Liver (tissue), 7 donors: ENCODE measurements at regions not wholly inside any gene's neighbourhood (a gene's known extent, or its start where the extent isn't known, plus 50 kb on each side); places are given as distances from the start of the nearest gene placed in this dataset.

Experiments used
- DNase-seq: peaks from one replicate; pipeline ENCODE4 v3.0.0-alpha.2; 2017; ENCODE audit warnings: low spot score
- H3K27ac ChIP-seq, 2 donors: one replicate each; pipeline ENCODE4 v1.7.0; 2013; ENCODE audit warnings: inconsistent platforms in 2 of 2, low read length in 2 of 2, control low read depth in 1 of 2, low read depth in 1 of 2, mild to moderate bottlenecking in 1 of 2
- H3K27me3 ChIP-seq, 4 donors: one replicate each; pipeline versions ENCODE4 v1.6.1 to v1.7.0; 2013; ENCODE audit warnings: low read length in 3 of 4, inconsistent platforms in 1 of 4, mild to moderate bottlenecking in 1 of 4, moderate library complexity in 1 of 4; ENCODE audit not compliant: control insufficient read depth in 4 of 4, insufficient read depth in 4 of 4
- H3K36me3 ChIP-seq, 4 donors: one replicate each; pipeline versions ENCODE4 v1.6.1 to v1.7.0; 2013; ENCODE audit warnings: low read length in 3 of 4, mild to moderate bottlenecking in 3 of 4, low read depth in 1 of 4, moderate library complexity in 1 of 4; ENCODE audit not compliant: control insufficient read depth in 4 of 4, insufficient read depth in 3 of 4
- H3K4me1 ChIP-seq, 4 donors: one replicate each; pipeline versions ENCODE4 v1.6.1 to v1.7.0; 2013; ENCODE audit warnings: low read length in 3 of 4, mild to moderate bottlenecking in 3 of 4, moderate library complexity in 1 of 4; ENCODE audit not compliant: control insufficient read depth in 4 of 4, insufficient read depth in 4 of 4
- H3K4me3 ChIP-seq, 3 donors: one replicate each; pipeline versions ENCODE4 v1.6.1 to v1.7.0; 2013; ENCODE audit warnings: low read length in 3 of 3, control low read depth in 1 of 3, low read depth in 1 of 3, mild to moderate bottlenecking in 1 of 3
- H3K9ac ChIP-seq, 2 donors: one replicate each; pipeline ENCODE4 v1.7.0; 2013; ENCODE audit warnings: low read length in 2 of 2, mild to moderate bottlenecking in 2 of 2, moderate library complexity in 2 of 2, control low read depth in 1 of 2, low read depth in 1 of 2
- H3K9me3 ChIP-seq, 4 donors: one replicate each; pipeline versions ENCODE4 v1.6.1 to v1.7.0; 2013; ENCODE audit warnings: low read length in 3 of 4; ENCODE audit not compliant: control insufficient read depth in 4 of 4
- ATF3 ChIP-seq: IDR thresholded peaks from 2 replicates; pipeline ENCODE4 v1.6.1; 2016; ENCODE audit warnings: antibody characterized with exemption
- EGR1 ChIP-seq, 2 donors: IDR thresholded peaks; 2 replicates each; pipeline ENCODE4 v1.6.1; 2016 to 2018; ENCODE audit warnings: antibody characterized with exemption in 2 of 2, low read depth in 2 of 2
- FOXA1 ChIP-seq: IDR thresholded peaks from 2 replicates; pipeline ENCODE4 v1.6.1; 2016; ENCODE audit warnings: antibody characterized with exemption
- FOXA2 ChIP-seq: IDR thresholded peaks from 2 replicates; pipeline ENCODE4 v1.6.1; 2016; ENCODE audit warnings: antibody characterized with exemption
- GABPA ChIP-seq, 2 donors: IDR thresholded peaks in 1 of 2; conservative IDR thresholded peaks in 1 of 2; 2 replicates each; pipeline ENCODE4 v1.6.1; 2016; ENCODE audit warnings: antibody characterized with exemption in 2 of 2, mild to moderate bottlenecking in 1 of 2, moderate library complexity in 1 of 2
- HNF4A ChIP-seq, 2 donors: conservative IDR thresholded peaks; 2 replicates each; pipeline ENCODE4 v1.6.1; 2016; ENCODE audit warnings: antibody characterized with exemption in 2 of 2, mild to moderate bottlenecking in 2 of 2
- HNF4G ChIP-seq: IDR thresholded peaks from 2 replicates; pipeline ENCODE4 v1.6.1; 2016; ENCODE audit warnings: antibody characterized with exemption
- JUND ChIP-seq, 2 donors: IDR thresholded peaks; 2 replicates each; pipeline ENCODE4 v1.6.1; 2016; ENCODE audit warnings: antibody characterized with exemption in 2 of 2
- MAX ChIP-seq: IDR thresholded peaks from 2 replicates; pipeline ENCODE4 v1.6.1; 2016; ENCODE audit warnings: antibody characterized with exemption
- NR2F2 ChIP-seq: IDR thresholded peaks from 2 replicates; pipeline ENCODE4 v1.6.1; 2016; ENCODE audit warnings: antibody characterized with exemption
- RAD21 ChIP-seq, 2 donors: IDR thresholded peaks; 2 replicates each; pipeline ENCODE4 v1.6.1; 2016; ENCODE audit warnings: antibody characterized with exemption in 2 of 2, mild to moderate bottlenecking in 2 of 2
- REST ChIP-seq: IDR thresholded peaks from 2 replicates; pipeline ENCODE4 v1.6.1; 2016; ENCODE audit warnings: antibody characterized with exemption, mild to moderate bottlenecking
- RXRA ChIP-seq, 2 donors: IDR thresholded peaks; 2 replicates each; pipeline ENCODE4 v1.6.1; 2017 to 2018; ENCODE audit warnings: antibody characterized with exemption in 2 of 2, mild to moderate bottlenecking in 1 of 2
- SP1 ChIP-seq: IDR thresholded peaks from 2 replicates; pipeline ENCODE4 v1.6.1; 2018; ENCODE audit warnings: antibody characterized with exemption, mild to moderate bottlenecking
- TAF1 ChIP-seq: conservative IDR thresholded peaks from 2 replicates; pipeline ENCODE4 v1.6.1; 2016; ENCODE audit warnings: antibody characterized with exemption, mild to moderate bottlenecking
- YY1 ChIP-seq: IDR thresholded peaks from 2 replicates; pipeline ENCODE4 v1.6.1; 2016; ENCODE audit warnings: antibody characterized with exemption, mild to moderate bottlenecking
- ZBTB33 ChIP-seq: IDR thresholded peaks from 2 replicates; pipeline ENCODE4 v1.6.1; 2016; ENCODE audit warnings: antibody characterized with exemption
- WGBS: extraction: QIAGEN DNeasy Blood & Tissue Kit; methylation state at CpG from one replicate; pipeline ENCODE4 v1.1.7; 2013; 5-methylcytosine and 5-hydroxymethylcytosine counted together
- donor health status: healthy.
- donor health status: healthy.
- donor health status: healthy.
- donor health status: healthy.

GRCh38 chr6:140854318-140854717 is 1278.4 kb upstream of the GJE1 start:
- H3K27ac ChIP-seq: no peak overlapping the region
- TF ChIP-seq FOXA1 (no peak), JUND (IDR thresholded peaks at IDR 0.05) (no peak), RXRA (IDR thresholded peaks at IDR 0.05) (no peak), EGR1 (IDR thresholded peaks at IDR 0.05; ENCODE audit: low read depth in 2 of 2) (no peak), MAX (no peak), FOXA2 (no peak), SP1 (no peak)
- H3K4me1 ChIP-seq: no peaks in the 10 kb centered on the region
- no peak overlapping the region for H3K9ac ChIP-seq
- WGBS: 94% methylated on average over 1 of the region's 1 CpG
- no peaks in the 10 kb centered on the region for H3K36me3 ChIP-seq
- H3K27me3 ChIP-seq: no peaks in the 10 kb centered on the region
- no peak overlapping the region for H3K4me3 ChIP-seq
- no peaks in the 10 kb centered on the region for H3K9me3 ChIP-seq
- no peak for DNase-seq

GRCh38 chr6:140850438-140850837 is 1282.3 kb upstream of the GJE1 start:
- Histone ChIP-seq H3K36me3 (no peaks in the 10 kb centered on the region), H3K27ac (no peak overlapping the region), H3K4me3 (no peak overlapping the region), H3K9me3 (no peaks in the 10 kb centered on the region), H3K27me3 (no peaks in the 10 kb centered on the region), H3K9ac (no peak overlapping the region), H3K4me1 (no peaks in the 10 kb centered on the region)
- TF ChIP-seq ZBTB33 (no peak), REST (no peak), ATF3 (no peak), HNF4G (no peak)
- WGBS: 78% methylated on average over 1 of the region's 1 CpG
- no peak for DNase-seq

GRCh38 chr6:140849456-140849855 is 1283.3 kb upstream of the GJE1 start:
- H3K27me3 ChIP-seq: no peaks in the 10 kb centered on the region
- no peaks in the 10 kb centered on the region for H3K9me3 ChIP-seq
- no peak overlapping the region for H3K27ac ChIP-seq
- WGBS: 62% methylated on average over 1 of the region's 1 CpG
- DNase-seq: no peak
- H3K4me3 ChIP-seq: no peak overlapping the region
- no peaks in the 10 kb centered on the region for H3K4me1 ChIP-seq
- H3K36me3 ChIP-seq: no peaks in the 10 kb centered on the region
- H3K9ac ChIP-seq: no peak overlapping the region
- no peak for TF ChIP-seq EGR1 (IDR thresholded peaks at IDR 0.05; ENCODE audit: low read depth in 2 of 2)
- TF ChIP-seq REST: no peak
- TF ChIP-seq RAD21 (IDR thresholded peaks at IDR 0.05): no peak
- no peak for TF ChIP-seq MAX
- TF ChIP-seq FOXA2: no peak
- no peak for TF ChIP-seq GABPA (IDR thresholded peaks at IDR 0.05 in 1 of 2, conservative IDR thresholded peaks at IDR 0.05 in 1 of 2)
- TF ChIP-seq SP1: no peak
- no peak for TF ChIP-seq HNF4G
- TF ChIP-seq YY1: no peak
- TF ChIP-seq FOXA1: no peak
- no peak for TF ChIP-seq NR2F2
- no peak for TF ChIP-seq TAF1
- no peak for TF ChIP-seq RXRA (IDR thresholded peaks at IDR 0.05)
- no peak for TF ChIP-seq HNF4A (conservative IDR thresholded peaks at IDR 0.05)
- no peak for TF ChIP-seq JUND (IDR thresholded peaks at IDR 0.05)
